Trophoblast cell (in vitro differentiated cells and primary cell): ENCODE measurements at regions not wholly inside any gene's neighbourhood (a gene's known extent, or its start where the extent isn't known, plus 50 kb on each side); places are given as distances from the start of the nearest gene placed in this dataset.

ENCODE experiments used
- DNase-seq, 2 donors: peaks; one replicate each; pipeline ENCODE4 v3.0.0-alpha.2; 2016
- H2AFZ ChIP-seq: 2 replicates; pipeline ENCODE4 v1.6.1; 2013; ENCODE audit warnings: low read length, moderate library complexity, mild to moderate bottlenecking; ENCODE audit not compliant: insufficient read depth, poor library complexity
- H2AK5ac ChIP-seq: 2 replicates; pipeline ENCODE4 v1.6.1; 2013; ENCODE audit warnings: mild to moderate bottlenecking, low read length
- H2BK120ac ChIP-seq: 2 replicates; pipeline ENCODE4 v1.6.1; 2013; ENCODE audit warnings: low read length, mild to moderate bottlenecking, moderate library complexity; ENCODE audit not compliant: insufficient read depth, poor library complexity
- H2BK12ac ChIP-seq: 2 replicates; pipeline ENCODE4 v1.6.1; 2013; ENCODE audit warnings: mild to moderate bottlenecking, low read length, moderate library complexity
- H2BK5ac ChIP-seq: 2 replicates; pipeline ENCODE4 v1.6.1; 2013; ENCODE audit warnings: low read length, low read depth, moderate library complexity, mild to moderate bottlenecking; ENCODE audit not compliant: poor library complexity
- H3K14ac ChIP-seq: 2 replicates; pipeline ENCODE4 v1.6.1; 2013; ENCODE audit warnings: mild to moderate bottlenecking, low read length
- H3K18ac ChIP-seq: 2 replicates; pipeline ENCODE4 v1.6.1; 2013; ENCODE audit warnings: mild to moderate bottlenecking, low read length
- H3K23ac ChIP-seq: 2 replicates; pipeline ENCODE4 v1.6.1; 2013; ENCODE audit warnings: low read length
- H3K27ac ChIP-seq: 2 replicates; pipeline ENCODE4 v1.5.1; 2013; ENCODE audit warnings: low read depth, mild to moderate bottlenecking, inconsistent platforms, low read length, moderate library complexity
- H3K27me3 ChIP-seq: 2 replicates; pipeline ENCODE4 v1.6.1; 2013; ENCODE audit warnings: inconsistent platforms, mild to moderate bottlenecking, low read length, moderate library complexity; ENCODE audit not compliant: insufficient read depth
- H3K36me3 ChIP-seq, 2 experiments: 1 replicate in 1 of 2; 2 replicates in 1 of 2; pipeline ENCODE4 v1.6.1; 2013; ENCODE audit warnings: low read length in 2 of 2, mild to moderate bottlenecking in 2 of 2, moderate library complexity in 1 of 2; ENCODE audit not compliant: insufficient read depth in 2 of 2, control insufficient read depth in 1 of 2
- H3K4ac ChIP-seq: 2 replicates; pipeline ENCODE4 v1.6.1; 2013; ENCODE audit warnings: low read depth, mild to moderate bottlenecking, low read length, moderate library complexity
- H3K4me1 ChIP-seq, 2 experiments: 1 replicate in 1 of 2; 2 replicates in 1 of 2; pipeline ENCODE4 v1.6.1; 2013; ENCODE audit warnings: low read length in 2 of 2, mild to moderate bottlenecking in 2 of 2, moderate library complexity in 1 of 2; ENCODE audit not compliant: insufficient read depth in 2 of 2, control insufficient read depth in 1 of 2
- H3K4me2 ChIP-seq: 2 replicates; pipeline ENCODE4 v1.6.1; 2013; ENCODE audit warnings: inconsistent platforms, mild to moderate bottlenecking, low read length, moderate library complexity
- H3K4me3 ChIP-seq: 2 replicates; pipeline ENCODE4 v1.5.1; 2013; ENCODE audit warnings: mild to moderate bottlenecking, low read depth, low read length, inconsistent platforms
- H3K79me1 ChIP-seq: one replicate; pipeline ENCODE4 v1.6.1; 2013; ENCODE audit warnings: low read length
- H3K79me2 ChIP-seq: 2 replicates; pipeline ENCODE4 v1.6.1; 2013; ENCODE audit warnings: low read length, mild to moderate bottlenecking; ENCODE audit not compliant: control insufficient read depth, insufficient read depth, poor library complexity
- H3K9ac ChIP-seq: 2 replicates; pipeline ENCODE4 v1.6.1; 2013; ENCODE audit warnings: mild to moderate bottlenecking, low read length
- H3K9me3 ChIP-seq: 2 replicates; pipeline ENCODE4 v1.6.1; 2013; ENCODE audit warnings: low read depth, mild to moderate bottlenecking, control low read depth, inconsistent platforms, low read length; ENCODE audit not compliant: insufficient read depth
- H4K12ac ChIP-seq: 2 replicates; pipeline ENCODE4 v1.6.1; 2013; ENCODE audit warnings: low read depth, mild to moderate bottlenecking, low read length, moderate library complexity
- H4K8ac ChIP-seq: 2 replicates; pipeline ENCODE4 v1.6.1; 2013; ENCODE audit warnings: low read depth, mild to moderate bottlenecking, low read length, moderate library complexity
- H4K91ac ChIP-seq: one replicate; pipeline ENCODE4 v1.6.1; 2013; ENCODE audit warnings: low read depth, mild to moderate bottlenecking, low read length, moderate library complexity
- WGBS: extraction: QIAGEN DNeasy Blood & Tissue Kit; methylation state at CpG from one replicate; pipeline ENCODE4 v1.1.7; 2013; ENCODE audit warnings: missing lambda C conversion rate; ENCODE audit not compliant: insufficient read length, insufficient coverage; ENCODE audit errors: extremely low coverage; 5-methylcytosine and 5-hydroxymethylcytosine counted together

GRCh38 chr1:11596295-11596694 lies 57.9 kb downstream of the FBXO2 start:
- Histone ChIP-seq H3K9ac (no peak overlapping the region), H3K79me1 (no peaks in the 10 kb centered on the region), H2AFZ (no peak overlapping the region), H3K4me3 (no peak overlapping the region), H3K36me3 (no peaks in the 10 kb centered on the region), H2BK120ac (no peak overlapping the region), H2BK12ac (no peak overlapping the region), H2BK5ac (no peak overlapping the region), H3K4me1 (peaks cover 0 to 2% of the 10 kb centered on the region in 2 experiments), H3K4me2 (no peak overlapping the region), H4K8ac (no peak overlapping the region), H4K91ac (no peak overlapping the region), H3K27me3 (no peaks in the 10 kb centered on the region), H3K23ac (no peak overlapping the region), H3K9me3 (no peaks in the 10 kb centered on the region), H4K12ac (no peak overlapping the region), H3K4ac (no peak overlapping the region), H3K79me2 (no peaks in the 10 kb centered on the region), H3K27ac (no peak overlapping the region), H3K18ac (no peak overlapping the region), H2AK5ac (no peak overlapping the region), H3K14ac (no peak overlapping the region)
- WGBS, result no CpG with 5 or more reads among the region's 9 CpGs
- DNase-seq, result no peak

GRCh38 chr1:11595285-11595684 lies 58.9 kb downstream of the FBXO2 start:
- H3K18ac ChIP-seq, result no peak overlapping the region
- peaks cover 0 to 2% of the 10 kb centered on the region in 2 experiments for H3K4me1 ChIP-seq
- H2BK120ac ChIP-seq, result no peak overlapping the region
- no peak overlapping the region for H4K91ac ChIP-seq
- H3K27ac ChIP-seq, result no peak overlapping the region
- no peak overlapping the region for H3K4me3 ChIP-seq
- no peak overlapping the region for H3K4me2 ChIP-seq
- no peaks in the 10 kb centered on the region for H3K36me3 ChIP-seq
- no peak overlapping the region for H3K4ac ChIP-seq
- H2AFZ ChIP-seq, result no peak overlapping the region
- H2BK12ac ChIP-seq, result no peak overlapping the region
- H3K27me3 ChIP-seq, result no peaks in the 10 kb centered on the region
- H3K79me1 ChIP-seq, result no peaks in the 10 kb centered on the region
- H3K9ac ChIP-seq, result no peak overlapping the region
- no peak overlapping the region for H4K8ac ChIP-seq
- WGBS, result no CpG with 5 or more reads among the region's 4 CpGs
- DNase-seq, result no peak
- no peaks in the 10 kb centered on the region for H3K79me2 ChIP-seq
- no peak overlapping the region for H3K14ac ChIP-seq
- H4K12ac ChIP-seq, result no peak overlapping the region
- H3K23ac ChIP-seq, result no peak overlapping the region
- H3K9me3 ChIP-seq, result no peaks in the 10 kb centered on the region
- no peak overlapping the region for H2BK5ac ChIP-seq
- H2AK5ac ChIP-seq, result no peak overlapping the region

- H2BK120ac ChIP-seq, result no peak overlapping the region
- H3K27me3 ChIP-seq, result no peaks in the 10 kb centered on the region
- no peaks in the 10 kb centered on the region for H3K79me1 ChIP-seq
- H4K12ac ChIP-seq, result no peak overlapping the region
- H3K36me3 ChIP-seq, result no peaks in the 10 kb centered on the region
- no peak overlapping the region for H3K14ac ChIP-seq
- peaks cover 0 to 2% of the 10 kb centered on the region in 2 experiments for H3K4me1 ChIP-seq
- no peaks in the 10 kb centered on the region for H3K79me2 ChIP-seq
- H3K9ac ChIP-seq, result no peak overlapping the region
- no peak for DNase-seq
- H2BK12ac ChIP-seq, result no peak overlapping the region
- no CpG with 5 or more reads among the region's 4 CpGs for WGBS
- H2AFZ ChIP-seq, result no peak overlapping the region
- H3K18ac ChIP-seq, result no peak overlapping the region
- no peak overlapping the region for H4K91ac ChIP-seq
- no peak overlapping the region for H2BK5ac ChIP-seq
- H3K4me2 ChIP-seq, result no peak overlapping the region
- H3K9me3 ChIP-seq, result no peaks in the 10 kb centered on the region
- H3K4me3 ChIP-seq, result no peak overlapping the region
- no peak overlapping the region for H3K4ac ChIP-seq
- H3K23ac ChIP-seq, result no peak overlapping the region
- H3K27ac ChIP-seq, result no peak overlapping the region
- no peak overlapping the region for H2AK5ac ChIP-seq
- no peak overlapping the region for H4K8ac ChIP-seq
These were observed 59.6 kb downstream of the FBXO2 start for GRCh38 chr1:11594625-11595024.

- Histone ChIP-seq H3K9ac (no peak overlapping the region), H3K4ac (no peak overlapping the region), H3K4me3 (no peak overlapping the region), H3K18ac (no peak overlapping the region), H3K23ac (no peak overlapping the region), H4K12ac (no peak overlapping the region), H3K27ac (no peak overlapping the region), H3K36me3 (no peaks in the 10 kb centered on the region), H2AFZ (no peak overlapping the region), H2BK120ac (no peak overlapping the region), H2BK5ac (no peak overlapping the region), H4K8ac (no peak overlapping the region), H2BK12ac (no peak overlapping the region), H3K9me3 (no peaks in the 10 kb centered on the region), H4K91ac (no peak overlapping the region), H3K4me1 (peaks cover 0 to 2% of the 10 kb centered on the region in 2 experiments), H2AK5ac (no peak overlapping the region), H3K14ac (no peak overlapping the region), H3K79me1 (no peaks in the 10 kb centered on the region), H3K4me2 (no peak overlapping the region), H3K27me3 (no peaks in the 10 kb centered on the region), H3K79me2 (no peaks in the 10 kb centered on the region)
- peak; percentile 5 to 38 for DNase-seq
- no CpG with 5 or more reads among the region's 12 CpGs for WGBS
These were observed 60.0 kb downstream of the FBXO2 start for GRCh38 chr1:11594222-11594621.
